ENCODE measurements at regions not wholly inside any gene's neighbourhood (a gene's known extent, or its start where the extent isn't known, plus 50 kb on each side); places are given as distances from the start of the nearest gene placed in this dataset.

DNA sequence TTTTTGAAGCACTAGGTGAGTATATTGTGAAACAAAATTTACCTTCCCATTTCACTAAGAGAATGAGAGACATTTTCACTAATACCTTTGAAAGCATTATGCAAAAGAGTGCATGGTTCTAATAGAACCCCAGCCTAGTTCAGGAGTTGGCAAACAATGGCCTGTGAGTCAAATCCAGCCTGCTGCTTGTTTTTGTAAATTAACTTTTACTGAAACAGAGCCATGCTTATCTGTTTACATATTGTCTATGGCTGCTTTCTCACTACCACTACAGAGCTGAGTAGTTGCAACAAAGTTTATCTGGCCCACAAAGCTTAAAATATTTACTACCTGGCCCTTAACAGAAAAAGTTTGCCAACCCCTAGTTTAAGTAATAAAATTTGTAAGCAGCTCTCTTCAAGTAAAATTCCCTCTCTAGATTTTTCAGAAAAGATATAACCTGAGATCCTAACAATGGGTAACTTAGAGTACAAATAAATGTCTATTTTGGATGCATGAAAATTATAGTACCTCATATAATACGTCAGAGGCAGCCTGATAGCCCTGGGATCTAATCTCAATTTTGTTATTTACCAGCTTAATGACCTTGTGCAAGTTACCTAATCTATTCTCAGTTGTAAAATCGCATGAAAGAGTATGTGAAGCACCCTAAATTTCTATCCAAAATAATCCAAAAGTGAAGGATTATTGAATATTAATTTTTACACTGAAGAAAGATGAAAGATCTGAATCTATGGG, 50.7 kb upstream of the ARL15 start:
- peaks cover 47% of the 10 kb centered on the region for H3K79me2 ChIP-seq (ENCODE audit: control insufficient read depth, insufficient read depth, low read length)
- ChIA-PET CTCF (ENCODE audit: low intra/inter-chr PET ratio) (no interaction called here), POLR2A (no interaction called here)
- no peaks in the 10 kb centered on the region for H3K27me3 ChIP-seq (ENCODE audit: control insufficient read depth in 2 of 2, insufficient read depth in 2 of 2, low read length in 2 of 2)
- ATAC-seq (no peak), FAIRE-seq (no peak), DNase-seq (ENCODE audit: extremely low read depth in 1 of 4, low spot score in 3 of 4) (no peak)
- no peak overlapping the region for H3K9ac ChIP-seq (ENCODE audit: insufficient read depth in 1 of 2, low read depth in 2 of 2, low read length in 2 of 2)
- H3K4me1 ChIP-seq (replicated peaks in 1 of 2; ENCODE audit: control insufficient read depth in 2 of 2, insufficient read depth in 2 of 2, low read length in 2 of 2), result peaks cover 0 to 15% of the 10 kb centered on the region in 2 experiments; a peak in 3 of 5 replicates
- peaks cover 6% of the 10 kb centered on the region for H3K9me1 ChIP-seq (ENCODE audit: control insufficient read depth, insufficient read depth, low read length)
- TF ChIP-seq NR3C1 (CRISPR knock-in tag; IDR thresholded peaks at IDR 0.05) (no peak), CSDE1 (IDR thresholded peaks at IDR 0.05) (no peak), RBM39 (optimal IDR thresholded peaks at IDR 0.05; ENCODE audit: low read depth, low read length) (no peak), KDM2B (CRISPR knock-in tag; IDR thresholded peaks at IDR 0.05) (no peak), ZFP1 (CRISPR knock-in tag; IDR thresholded peaks at IDR 0.05) (no peak)
- TF ChIP-seq, protein P1, sequence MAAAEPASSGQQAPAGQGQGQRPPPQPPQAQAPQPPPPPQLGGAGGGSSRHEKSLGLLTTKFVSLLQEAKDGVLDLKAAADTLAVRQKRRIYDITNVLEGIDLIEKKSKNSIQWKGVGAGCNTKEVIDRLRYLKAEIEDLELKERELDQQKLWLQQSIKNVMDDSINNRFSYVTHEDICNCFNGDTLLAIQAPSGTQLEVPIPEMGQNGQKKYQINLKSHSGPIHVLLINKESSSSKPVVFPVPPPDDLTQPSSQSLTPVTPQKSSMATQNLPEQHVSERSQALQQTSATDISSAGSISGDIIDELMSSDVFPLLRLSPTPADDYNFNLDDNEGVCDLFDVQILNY (CRISPR knock-in tag; IDR thresholded peaks at IDR 0.05), result no peak
- no peak overlapping the region for H2AFZ ChIP-seq (ENCODE audit: low read depth, low read length)
- no peaks in the 10 kb centered on the region for H4K20me1 ChIP-seq (replicated peaks; ENCODE audit: control insufficient read depth, insufficient read depth, low read length)
- no TSS peak for BruUV-seq (replicated peaks)
- H3K36me3 ChIP-seq (ENCODE audit: control insufficient read depth, insufficient read depth, low read length), result peaks cover 34% of the 10 kb centered on the region; the same call in 2 of the 3 replicates
- H3K4me2 ChIP-seq (ENCODE audit: insufficient read depth, low read length), result no peak overlapping the region
- in situ Hi-C loops (cut with MboI) (no loop called here), intact Hi-C loops (cut with micrococcal nuclease) (no loop called here)
- H3K4me3 ChIP-seq, result no peak overlapping the region
- WGBS (ENCODE audit: insufficient coverage, low coverage, missing lambda C conversion rate), result 83% methylated on average over 2 of the region's 2 CpGs
- no peaks in the 10 kb centered on the region for H3K9me3 ChIP-seq (replicated peaks; ENCODE audit: control insufficient read depth, insufficient read depth, low read depth, low read length)
- H3K27ac ChIP-seq (ENCODE audit: extremely low read depth, low read depth, low read length), result no peak overlapping the region
